ENCODE measurements at regions not wholly inside any gene's neighbourhood (a gene's known extent, or its start where the extent isn't known, plus 50 kb on each side); places are given as distances from the start of the nearest gene placed in this dataset.

GRCh38 chrX:68995780-68996551 lies 167.1 kb downstream of the EFNB1 start:
- TF ChIP-seq, protein P1, sequence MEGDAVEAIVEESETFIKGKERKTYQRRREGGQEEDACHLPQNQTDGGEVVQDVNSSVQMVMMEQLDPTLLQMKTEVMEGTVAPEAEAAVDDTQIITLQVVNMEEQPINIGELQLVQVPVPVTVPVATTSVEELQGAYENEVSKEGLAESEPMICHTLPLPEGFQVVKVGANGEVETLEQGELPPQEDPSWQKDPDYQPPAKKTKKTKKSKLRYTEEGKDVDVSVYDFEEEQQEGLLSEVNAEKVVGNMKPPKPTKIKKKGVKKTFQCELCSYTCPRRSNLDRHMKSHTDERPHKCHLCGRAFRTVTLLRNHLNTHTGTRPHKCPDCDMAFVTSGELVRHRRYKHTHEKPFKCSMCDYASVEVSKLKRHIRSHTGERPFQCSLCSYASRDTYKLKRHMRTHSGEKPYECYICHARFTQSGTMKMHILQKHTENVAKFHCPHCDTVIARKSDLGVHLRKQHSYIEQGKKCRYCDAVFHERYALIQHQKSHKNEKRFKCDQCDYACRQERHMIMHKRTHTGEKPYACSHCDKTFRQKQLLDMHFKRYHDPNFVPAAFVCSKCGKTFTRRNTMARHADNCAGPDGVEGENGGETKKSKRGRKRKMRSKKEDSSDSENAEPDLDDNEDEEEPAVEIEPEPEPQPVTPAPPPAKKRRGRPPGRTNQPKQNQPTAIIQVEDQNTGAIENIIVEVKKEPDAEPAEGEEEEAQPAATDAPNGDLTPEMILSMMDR (IDR thresholded peaks at IDR 0.05; ENCODE audit: low read depth, low read length, missing input control), result no peak
- no peak for TF ChIP-seq TAF1 (conservative IDR thresholded peaks at IDR 0.05)
- no peak for TF ChIP-seq FOXA1 (IDR thresholded peaks at IDR 0.05)
- no peak for TF ChIP-seq RXRA (IDR thresholded peaks at IDR 0.05)
- no peak for TF ChIP-seq JUND (IDR thresholded peaks at IDR 0.05)
- no peak for TF ChIP-seq SP1 (IDR thresholded peaks at IDR 0.05)
- TF ChIP-seq, protein P2, sequence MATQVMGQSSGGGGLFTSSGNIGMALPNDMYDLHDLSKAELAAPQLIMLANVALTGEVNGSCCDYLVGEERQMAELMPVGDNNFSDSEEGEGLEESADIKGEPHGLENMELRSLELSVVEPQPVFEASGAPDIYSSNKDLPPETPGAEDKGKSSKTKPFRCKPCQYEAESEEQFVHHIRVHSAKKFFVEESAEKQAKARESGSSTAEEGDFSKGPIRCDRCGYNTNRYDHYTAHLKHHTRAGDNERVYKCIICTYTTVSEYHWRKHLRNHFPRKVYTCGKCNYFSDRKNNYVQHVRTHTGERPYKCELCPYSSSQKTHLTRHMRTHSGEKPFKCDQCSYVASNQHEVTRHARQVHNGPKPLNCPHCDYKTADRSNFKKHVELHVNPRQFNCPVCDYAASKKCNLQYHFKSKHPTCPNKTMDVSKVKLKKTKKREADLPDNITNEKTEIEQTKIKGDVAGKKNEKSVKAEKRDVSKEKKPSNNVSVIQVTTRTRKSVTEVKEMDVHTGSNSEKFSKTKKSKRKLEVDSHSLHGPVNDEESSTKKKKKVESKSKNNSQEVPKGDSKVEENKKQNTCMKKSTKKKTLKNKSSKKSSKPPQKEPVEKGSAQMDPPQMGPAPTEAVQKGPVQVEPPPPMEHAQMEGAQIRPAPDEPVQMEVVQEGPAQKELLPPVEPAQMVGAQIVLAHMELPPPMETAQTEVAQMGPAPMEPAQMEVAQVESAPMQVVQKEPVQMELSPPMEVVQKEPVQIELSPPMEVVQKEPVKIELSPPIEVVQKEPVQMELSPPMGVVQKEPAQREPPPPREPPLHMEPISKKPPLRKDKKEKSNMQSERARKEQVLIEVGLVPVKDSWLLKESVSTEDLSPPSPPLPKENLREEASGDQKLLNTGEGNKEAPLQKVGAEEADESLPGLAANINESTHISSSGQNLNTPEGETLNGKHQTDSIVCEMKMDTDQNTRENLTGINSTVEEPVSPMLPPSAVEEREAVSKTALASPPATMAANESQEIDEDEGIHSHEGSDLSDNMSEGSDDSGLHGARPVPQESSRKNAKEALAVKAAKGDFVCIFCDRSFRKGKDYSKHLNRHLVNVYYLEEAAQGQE (IDR thresholded peaks at IDR 0.05), result no peak

All from liver (tissue), 3 donors.